GM21717 (cell line): ENCODE measurements at regions not wholly inside any gene's neighbourhood (a gene's known extent, or its start where the extent isn't known, plus 50 kb on each side); places are given as distances from the start of the nearest gene placed in this dataset.
"Not testable (repeated sequence)": the region's sequence is repeated elsewhere in the genome, so short reads cannot be mapped to it uniquely, and the experiment has no call there.

ENCODE experiments used
- ATAC-seq: cut with Tn5 transposase; IDR thresholded peaks from one replicate; pipeline ENCODE4 v1.9.1; 2021; ENCODE audit warnings: mild to moderate bottlenecking, moderate library complexity; ENCODE audit not compliant: unreplicated experiment

- ATAC-seq = no peak
These were observed 293.8 kb upstream of the GRAMD2B start for GRCh38 chr5:126129431-126129830.

- no peak for ATAC-seq
These were observed 289.8 kb upstream of the GRAMD2B start for GRCh38 chr5:126133424-126133823.

- ATAC-seq = no peak
These were observed 285.3 kb upstream of the GRAMD2B start for GRCh38 chr5:126137891-126138280.

- ATAC-seq = no peak
These were observed 284.8 kb upstream of the GRAMD2B start for GRCh38 chr5:126138281-126138931.

- no peak for ATAC-seq
These were observed 284.1 kb upstream of the GRAMD2B start for GRCh38 chr5:126139086-126139485.

- ATAC-seq = no peak
These were observed 283.4 kb upstream of the GRAMD2B start for GRCh38 chr5:126139773-126140172.

- no peak for ATAC-seq
These were observed 279.6 kb upstream of the GRAMD2B start for GRCh38 chr5:126143622-126144021.

- not testable (repeated sequence) for ATAC-seq
These were observed 272.9 kb upstream of the GRAMD2B start for GRCh38 chr5:126150319-126150718.

GRCh38 chr5:126155298-126155697 is 267.9 kb upstream of the GRAMD2B start:
- ATAC-seq = not testable (repeated sequence)

- ATAC-seq = no peak
These were observed 256.8 kb upstream of the GRAMD2B start for GRCh38 chr5:126166368-126166767.

- no peak for ATAC-seq
These were observed 254.4 kb upstream of the GRAMD2B start for GRCh38 chr5:126168785-126169184.

GRCh38 chr5:126171916-126172315 is 251.3 kb upstream of the GRAMD2B start:
- ATAC-seq = no peak

GRCh38 chr5:126172812-126173211 is 250.4 kb upstream of the GRAMD2B start:
- no peak for ATAC-seq

GRCh38 chr5:126178521-126178920 is 244.7 kb upstream of the GRAMD2B start:
- no peak for ATAC-seq

- no peak for ATAC-seq
These were observed 240.1 kb upstream of the GRAMD2B start for GRCh38 chr5:126182971-126183695.

GRCh38 chr5:126184474-126184873 is 238.7 kb upstream of the GRAMD2B start:
- ATAC-seq = no peak

GRCh38 chr5:126186210-126186609 is 237.0 kb upstream of the GRAMD2B start:
- ATAC-seq = peak; percentile 64

- no peak for ATAC-seq
These were observed 234.4 kb upstream of the GRAMD2B start for GRCh38 chr5:126188804-126189203.

GRCh38 chr5:126189231-126189630 is 234.0 kb upstream of the GRAMD2B start:
- no peak for ATAC-seq

GRCh38 chr5:126189862-126190261 is 233.3 kb upstream of the GRAMD2B start:
- no peak for ATAC-seq

- no peak for ATAC-seq
These were observed 231.0 kb upstream of the GRAMD2B start for GRCh38 chr5:126192226-126192625.

- ATAC-seq = no peak
These were observed 227.7 kb upstream of the GRAMD2B start for GRCh38 chr5:126195410-126196100.
